ENCODE measurements at regions not wholly inside any gene's neighbourhood (a gene's known extent, or its start where the extent isn't known, plus 50 kb on each side); places are given as distances from the start of the nearest gene placed in this dataset.

- TF ChIP-seq LEF1 (IDR thresholded peaks at IDR 0.05; ENCODE audit: borderline replicate concordance) (no peak), TARDBP (IDR thresholded peaks at IDR 0.05) (no peak), ELF4 (IDR thresholded peaks at IDR 0.05) (no peak), BHLHE40 (IDR thresholded peaks at IDR 0.05; ENCODE audit: borderline replicate concordance) (no peak), L3MBTL2 (conservative IDR thresholded peaks at IDR 0.05) (no peak), NFRKB (IDR thresholded peaks at IDR 0.05) (no peak), FOXM1 (IDR thresholded peaks at IDR 0.05; ENCODE audit: borderline replicate concordance) (no peak), SUZ12 (IDR thresholded peaks at IDR 0.05) (no peak), FOXA1 (IDR thresholded peaks at IDR 0.05) (no peak)
Measured at GRCh38 chr2:11009176-11009575, 97.4 kb downstream of the KCNF1 start.

Measured in HEK293T (cell line).